Fibroblast of upper back skin (primary cell): ENCODE measurements at regions not wholly inside any gene's neighbourhood (a gene's known extent, or its start where the extent isn't known, plus 50 kb on each side); places are given as distances from the start of the nearest gene placed in this dataset.
A peak's percentile ranks its signal among the peaks of the same experiment; 100 is the strongest.
"Not testable (repeated sequence)": the region's sequence is repeated elsewhere in the genome, so short reads cannot be mapped to it uniquely, and the experiment has no call there.

Experiments used
- DNase-seq: peaks from one replicate; pipeline ENCODE4 v3.0.0-alpha.2; 2013

- no peak for DNase-seq
These were observed 126.7 kb upstream of the ZNF536 start for GRCh38 chr19:30245401-30246039.

- peak; percentile 31 for DNase-seq
These were observed 122.3 kb upstream of the ZNF536 start for GRCh38 chr19:30249911-30250310.

GRCh38 chr19:30252214-30252613, 120.0 kb upstream of the ZNF536 start:
- DNase-seq = no peak

GRCh38 chr19:30253581-30253996, 118.6 kb upstream of the ZNF536 start:
- peak; percentile 64 for DNase-seq

GRCh38 chr19:30254158-30254557, 118.0 kb upstream of the ZNF536 start:
- DNase-seq = no peak

GRCh38 chr19:30254789-30255188, 117.4 kb upstream of the ZNF536 start:
- DNase-seq = no peak

GRCh38 chr19:30255791-30256495, 116.2 kb upstream of the ZNF536 start:
- no peak for DNase-seq

GRCh38 chr19:30256496-30256850, 115.7 kb upstream of the ZNF536 start:
- DNase-seq = no peak

- no peak for DNase-seq
These were observed 108.3 kb upstream of the ZNF536 start for GRCh38 chr19:30263830-30264381.

GRCh38 chr19:30265918-30266317, 106.3 kb upstream of the ZNF536 start:
- not testable (repeated sequence) for DNase-seq

- DNase-seq = no peak
These were observed 105.5 kb upstream of the ZNF536 start for GRCh38 chr19:30266687-30267086.

GRCh38 chr19:30267332-30267731, 104.9 kb upstream of the ZNF536 start:
- no peak for DNase-seq

GRCh38 chr19:30268601-30269000, 103.6 kb upstream of the ZNF536 start:
- DNase-seq = no peak

- no peak for DNase-seq
These were observed 102.5 kb upstream of the ZNF536 start for GRCh38 chr19:30269638-30270037.

GRCh38 chr19:30271816-30272215, 100.4 kb upstream of the ZNF536 start:
- no peak for DNase-seq

GRCh38 chr19:30272554-30272953, 99.6 kb upstream of the ZNF536 start:
- DNase-seq = no peak

GRCh38 chr19:30273184-30273583, 99.0 kb upstream of the ZNF536 start:
- DNase-seq = no peak

GRCh38 chr19:30274987-30275386, 97.2 kb upstream of the ZNF536 start:
- DNase-seq = no peak

- no peak for DNase-seq
These were observed 95.9 kb upstream of the ZNF536 start for GRCh38 chr19:30276011-30276882.

- DNase-seq = no peak
These were observed 95.3 kb upstream of the ZNF536 start for GRCh38 chr19:30276883-30277280.

- DNase-seq = no peak
These were observed 94.0 kb upstream of the ZNF536 start for GRCh38 chr19:30277941-30278881.

GRCh38 chr19:30278882-30279254, 93.3 kb upstream of the ZNF536 start:
- DNase-seq = no peak
